HCT116 (cell line): ENCODE measurements at regions not wholly inside any gene's neighbourhood (a gene's known extent, or its start where the extent isn't known, plus 50 kb on each side); places are given as distances from the start of the nearest gene placed in this dataset.

Source experiments
- ATF3 ChIP-seq: IDR thresholded peaks from 2 replicates; pipeline ENCODE4 v1.6.1; 2012
- CBX3 ChIP-seq: IDR thresholded peaks from 2 replicates; pipeline ENCODE4 v1.6.1; 2012; ENCODE audit warnings: low read depth
- CEBPB ChIP-seq: IDR thresholded peaks from 2 replicates; pipeline ENCODE4 v1.6.1; 2012; ENCODE audit warnings: low read depth
- CTCF ChIP-seq, 3 experiments: fragments of 200-600 bp in 1 of 3; sonication (generic) in 1 of 3; IDR thresholded peaks in 2 of 3; conservative IDR thresholded peaks in 1 of 3; 2 replicates each; pipeline ENCODE4 v1.5.1; 2012 to 2017; ENCODE audit warnings: low read depth in 2 of 3, low read length in 2 of 3, antibody characterized with exemption in 1 of 3, borderline replicate concordance in 1 of 3, control low read depth in 1 of 3, mild to moderate bottlenecking in 1 of 3, mixed read lengths in 1 of 3, mixed run types in 1 of 3, moderate library complexity in 1 of 3; ENCODE audit not compliant: insufficient read depth in 1 of 3
- EZH2 ChIP-seq: fragments of 200-600 bp; sonication (generic); IDR thresholded peaks from 2 replicates; pipeline ENCODE4 v1.6.1; 2017; ENCODE audit warnings: antibody characterized with exemption, mixed run types
- EZH2phosphoT487 ChIP-seq: fragments of 200-600 bp; IDR thresholded peaks from 2 replicates; pipeline ENCODE4 v1.6.1; 2018; ENCODE audit warnings: antibody characterized with exemption, borderline replicate concordance
- MAX ChIP-seq: IDR thresholded peaks from 2 replicates; pipeline ENCODE4 v1.6.1; 2012
- RAD21 ChIP-seq: IDR thresholded peaks from 2 replicates; pipeline ENCODE4 v1.6.1; 2012; ENCODE audit warnings: low read depth, mild to moderate bottlenecking
- REST ChIP-seq: IDR thresholded peaks from 2 replicates; pipeline ENCODE4 v1.6.1; 2012; ENCODE audit warnings: low read depth
- SIN3A ChIP-seq: IDR thresholded peaks from 2 replicates; pipeline ENCODE4 v1.6.1; 2012; ENCODE audit warnings: low read depth
- SRF ChIP-seq: IDR thresholded peaks from 2 replicates; pipeline ENCODE4 v1.6.1; 2012; ENCODE audit warnings: low read depth
- TCF7L2 ChIP-seq: IDR thresholded peaks from 2 replicates; pipeline ENCODE4 v1.7.0; 2011; ENCODE audit warnings: borderline replicate concordance, inconsistent platforms; ENCODE audit not compliant: insufficient read depth, insufficient read length; ENCODE audit errors: extremely low read depth
- YY1 ChIP-seq: IDR thresholded peaks from 2 replicates; pipeline ENCODE4 v1.6.1; 2011; ENCODE audit warnings: low read length, low read depth, moderate library complexity, mild to moderate bottlenecking; ENCODE audit not compliant: insufficient replicate concordance; ENCODE audit errors: extremely low read depth

- TF ChIP-seq RAD21 (no peak), SIN3A (no peak), ATF3 (no peak), TCF7L2 (no peak), CTCF (IDR thresholded peaks at IDR 0.05 in 2 of 3, conservative IDR thresholded peaks at IDR 0.05 in 1 of 3; ENCODE audit: borderline replicate concordance in 1 of 3, insufficient read depth in 1 of 3, low read depth in 2 of 3, low read length in 2 of 3) (no peak), CBX3 (no peak), MAX (no peak), EZH2phosphoT487 (no peak), REST (no peak), EZH2 (no peak), CEBPB (no peak), SRF (no peak), YY1 (no peak)
Observed at GRCh38 chr20:21936720-21937380, 231.4 kb downstream of the PAX1 start.
